Erythroblast (primary cell): ENCODE measurements at regions not wholly inside any gene's neighbourhood (a gene's known extent, or its start where the extent isn't known, plus 50 kb on each side); places are given as distances from the start of the nearest gene placed in this dataset.

Experiments used
- GATA1 ChIP-seq: IDR thresholded peaks from 2 replicates; pipeline ENCODE4 v1.6.1; 2011; ENCODE audit warnings: low read depth, mild to moderate bottlenecking, control low read depth, low read length, moderate library complexity
- POLR2A ChIP-seq: IDR thresholded peaks from 2 replicates; pipeline ENCODE4 v1.6.1; 2011; ENCODE audit warnings: mild to moderate bottlenecking, low read length

DNA sequence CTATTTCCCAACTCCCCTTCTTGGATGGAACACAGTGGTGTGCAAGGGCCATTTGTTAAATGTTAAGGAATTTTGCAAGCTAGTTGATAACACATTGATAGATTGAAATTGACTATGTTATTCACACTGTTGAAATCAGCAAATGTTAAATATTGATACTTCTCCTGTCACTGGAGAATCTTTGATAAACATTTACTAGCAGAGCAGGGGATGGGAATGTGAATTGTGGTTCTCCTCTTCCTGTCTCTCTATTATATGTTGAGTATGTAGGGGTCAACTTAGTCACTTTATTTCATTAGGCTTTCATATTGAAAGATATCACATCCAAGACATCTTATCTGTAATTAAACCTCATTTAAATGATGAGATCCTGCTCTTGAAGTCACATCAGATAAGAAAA lies 533.9 kb downstream of the TLR4 start:
- no peak for TF ChIP-seq POLR2A
- TF ChIP-seq GATA1: no peak
